Activated naive CD4-positive, alpha-beta T cell treated with anti-CD3 and anti-CD28 coated beads for 36 hours (primary cell): ENCODE measurements at regions not wholly inside any gene's neighbourhood (a gene's known extent, or its start where the extent isn't known, plus 50 kb on each side); places are given as distances from the start of the nearest gene placed in this dataset.
"Not testable (repeated sequence)": the region's sequence is repeated elsewhere in the genome, so short reads cannot be mapped to it uniquely, and the experiment has no call there.

Experiments
- CTCF ChIA-PET: fragments of 350-600 bp; sonication (Branson Sonifier 250); formaldehyde crosslinking; loops from one replicate; lab custom pipeline; 2021; ENCODE audit warnings: antibody characterized with exemption; lab: Charles Lee
- DNase-seq: peaks from one replicate; pipeline ENCODE4 v3.0.0-alpha.2; 2020
- H3K27ac Mint-ChIP-seq: one replicate; pipeline ENCODE4 v1.8.0; 2021; ENCODE audit warnings: mild to moderate bottlenecking, mixed read lengths
- H3K27me3 Mint-ChIP-seq: one replicate; pipeline ENCODE4 v1.8.0; 2021; ENCODE audit warnings: low read depth, mixed read lengths
- H3K36me3 Mint-ChIP-seq: one replicate; pipeline ENCODE4 v1.8.0; 2021; ENCODE audit warnings: low read depth, mixed read lengths
- H3K4me1 Mint-ChIP-seq: one replicate; pipeline ENCODE4 v1.8.0; 2021; ENCODE audit warnings: low read depth, mixed read lengths
- H3K4me3 Mint-ChIP-seq: one replicate; pipeline ENCODE4 v1.8.0; 2021; ENCODE audit warnings: mild to moderate bottlenecking, moderate library complexity, mixed read lengths
- H3K9me3 Mint-ChIP-seq: one replicate; pipeline ENCODE4 v1.8.0; 2021; ENCODE audit warnings: mixed read lengths
- intact Hi-C: fragments of 100-400 bp; cut with micrococcal nuclease; formaldehyde crosslinking; loops from one replicate; pipeline ENCODE4 v1.15.1; 2023

DNA sequence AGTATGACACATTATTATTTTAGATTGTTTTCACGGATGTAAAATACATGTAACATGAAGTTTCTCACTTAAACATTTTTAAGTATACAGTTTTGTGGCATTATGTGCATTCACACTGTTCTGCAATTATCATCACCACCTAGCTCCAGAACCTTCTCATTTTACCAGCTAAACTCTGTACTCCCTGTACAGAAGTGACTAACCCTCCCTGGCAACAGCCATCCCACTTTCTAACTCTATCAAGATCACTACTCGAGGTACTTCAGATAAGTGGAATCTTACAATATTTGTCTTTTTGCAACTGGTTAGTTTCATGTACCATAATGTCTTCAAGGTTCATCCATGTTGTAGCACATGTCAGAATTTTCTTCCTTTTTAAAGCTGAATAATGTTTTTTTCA is 116.3 kb upstream of the IGF1R start:
- Mint-ChIP-seq H3K27me3 (peaks cover 16% of the 10 kb centered on the region), H3K36me3 (no peaks in the 10 kb centered on the region), H3K4me3 (no peak overlapping the region), H3K27ac (no peak overlapping the region), H3K4me1 (no peaks in the 10 kb centered on the region), H3K9me3 (no peaks in the 10 kb centered on the region)
- no peak for DNase-seq
- CTCF ChIA-PET = interaction anchor here (3.3 kb wide), 1 partner anchor 13 kb away, joined by 10 read pairs; no protein-coding TSS in a partner anchor
- intact Hi-C loops = no loop called here

DNA sequence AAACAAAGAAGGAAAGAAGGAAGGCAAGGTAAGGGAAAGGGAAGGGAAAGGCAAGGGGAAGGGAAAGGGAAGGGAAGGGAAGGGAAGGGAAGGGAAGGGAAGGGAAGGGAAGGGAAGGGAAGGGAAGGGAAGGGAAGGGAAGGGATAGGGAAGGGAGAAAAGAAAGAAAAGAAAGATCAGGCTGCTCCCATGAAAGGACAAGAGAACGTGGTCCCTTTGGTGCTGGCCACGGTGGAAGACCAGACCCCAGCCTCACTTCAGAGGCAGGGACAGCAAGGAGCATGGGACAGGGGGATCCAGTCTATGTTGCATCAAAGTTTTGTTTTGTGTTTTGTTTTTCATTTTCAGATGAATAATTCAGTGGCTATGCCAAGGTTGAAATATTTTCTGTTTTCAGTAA is 111.4 kb upstream of the IGF1R start:
- Mint-ChIP-seq H3K4me3 (no peak overlapping the region), H3K4me1 (no peaks in the 10 kb centered on the region), H3K9me3 (no peaks in the 10 kb centered on the region), H3K27ac (no peak overlapping the region), H3K27me3 (peaks cover 7% of the 10 kb centered on the region), H3K36me3 (no peaks in the 10 kb centered on the region)
- no peak for DNase-seq
- intact Hi-C loops = no loop called here
- CTCF ChIA-PET = no interaction called here

DNA sequence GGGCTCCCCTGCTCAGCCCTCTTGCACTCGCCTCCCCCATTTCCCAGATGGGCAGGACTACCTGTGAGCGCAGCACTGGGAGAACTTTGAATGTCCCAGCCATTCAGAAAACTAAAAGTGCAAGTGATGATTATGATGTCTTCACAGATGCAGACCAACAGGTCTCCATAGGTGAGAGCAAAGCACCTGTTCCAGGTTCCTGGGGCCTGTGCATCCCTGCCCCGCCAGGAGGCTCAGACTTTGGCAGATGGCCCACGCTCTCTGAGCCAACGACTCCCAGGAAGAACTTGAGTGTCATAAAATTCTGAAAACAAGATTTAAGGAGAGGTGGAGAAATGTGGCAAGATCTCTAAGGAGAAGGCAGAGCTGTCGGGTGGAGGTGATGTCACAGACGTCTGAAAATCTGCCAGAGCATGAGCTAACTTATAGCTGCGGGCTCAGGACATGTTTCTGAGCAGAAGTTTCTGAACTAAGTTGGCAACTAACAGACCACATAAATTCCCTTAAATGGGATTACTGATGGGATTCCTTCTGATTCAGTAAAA is 110.8 kb upstream of the IGF1R start:
- H3K36me3 Mint-ChIP-seq = no peaks in the 10 kb centered on the region
- intact Hi-C loops = no loop called here
- H3K27me3 Mint-ChIP-seq = peaks cover 5% of the 10 kb centered on the region
- no peak overlapping the region for H3K4me3 Mint-ChIP-seq
- no peaks in the 10 kb centered on the region for H3K4me1 Mint-ChIP-seq
- no peak overlapping the region for H3K27ac Mint-ChIP-seq
- DNase-seq = no peak
- H3K9me3 Mint-ChIP-seq = no peaks in the 10 kb centered on the region
- CTCF ChIA-PET = no interaction called here

DNA sequence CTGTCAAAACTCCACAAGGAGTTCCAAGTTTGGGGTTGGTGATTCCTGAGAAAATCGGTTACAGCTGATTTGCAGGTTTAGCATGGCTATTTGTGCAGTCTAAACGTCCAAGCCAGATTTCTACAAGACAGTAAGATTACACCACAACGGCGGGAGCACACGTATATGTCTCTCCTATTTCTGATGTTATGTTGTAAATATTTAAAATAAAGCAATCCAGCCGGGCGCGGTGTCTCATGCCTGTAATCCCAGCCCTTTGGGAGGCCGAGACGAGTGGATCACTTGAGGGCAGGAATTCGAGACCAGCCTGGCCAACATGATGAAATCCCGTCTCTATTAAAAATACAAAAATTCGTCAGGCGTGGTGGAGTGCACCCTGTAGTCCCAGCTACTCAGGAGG is 106.8 kb upstream of the IGF1R start:
- intact Hi-C loops = no loop called here
- Mint-ChIP-seq H3K4me3 (no peak overlapping the region), H3K27ac (no peak overlapping the region), H3K4me1 (no peaks in the 10 kb centered on the region), H3K36me3 (no peaks in the 10 kb centered on the region), H3K27me3 (peaks cover 9% of the 10 kb centered on the region), H3K9me3 (no peaks in the 10 kb centered on the region)
- DNase-seq = no peak
- CTCF ChIA-PET = no interaction called here

DNA sequence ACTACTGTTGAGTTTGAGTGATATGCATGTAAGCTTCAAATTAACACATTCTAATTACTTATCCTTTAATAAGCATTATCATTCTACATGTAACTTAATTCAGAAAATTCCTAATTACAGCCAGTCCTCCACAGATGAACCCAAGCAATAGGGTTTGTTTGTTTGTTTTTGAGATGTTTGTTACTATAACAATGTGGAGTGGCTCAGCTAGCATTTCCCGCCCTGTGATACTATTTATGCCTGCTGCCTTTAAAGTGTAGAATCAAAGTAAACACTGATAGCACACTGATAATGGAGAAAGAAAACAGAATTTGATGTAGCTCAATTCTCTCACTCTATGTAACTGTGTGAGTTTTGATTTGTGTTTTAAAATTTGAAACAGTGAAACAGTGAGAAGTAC is 105.1 kb upstream of the IGF1R start:
- no peak overlapping the region for H3K4me3 Mint-ChIP-seq
- H3K4me1 Mint-ChIP-seq = peaks cover 7% of the 10 kb centered on the region
- peaks cover 22% of the 10 kb centered on the region for H3K27me3 Mint-ChIP-seq
- H3K9me3 Mint-ChIP-seq = no peaks in the 10 kb centered on the region
- CTCF ChIA-PET = interaction anchor here (0.8 kb wide), 1 partner anchor 98 kb away, joined by 3 read pairs; no protein-coding TSS in a partner anchor
- DNase-seq = no peak
- no peak overlapping the region for H3K27ac Mint-ChIP-seq
- H3K36me3 Mint-ChIP-seq = no peaks in the 10 kb centered on the region
- intact Hi-C loops = no loop called here

DNA sequence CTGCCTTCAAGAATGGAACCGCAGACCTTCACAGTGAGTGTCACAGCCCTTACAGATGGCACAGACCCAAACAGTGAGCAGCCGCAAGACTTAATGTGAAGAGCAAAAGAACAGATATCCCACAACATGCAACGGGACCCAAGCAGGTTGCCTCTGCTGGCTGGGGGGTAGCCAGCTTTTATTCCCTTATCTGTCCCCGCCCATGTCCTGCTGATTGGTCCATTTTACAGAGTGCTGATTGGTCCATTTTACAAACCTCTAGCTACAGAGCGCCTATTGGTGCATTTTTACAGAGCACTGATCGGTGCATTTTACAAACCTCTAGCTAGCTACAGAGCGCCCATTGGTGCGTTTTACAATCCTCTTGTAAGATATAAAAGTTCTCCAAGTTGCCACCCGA is 102.0 kb upstream of the IGF1R start:
- H3K27ac Mint-ChIP-seq = no peak overlapping the region
- H3K4me1 Mint-ChIP-seq = peaks cover 16% of the 10 kb centered on the region
- H3K9me3 Mint-ChIP-seq = peaks cover 3% of the 10 kb centered on the region
- DNase-seq = no peak
- H3K4me3 Mint-ChIP-seq = no peak overlapping the region
- H3K27me3 Mint-ChIP-seq = peaks cover 28% of the 10 kb centered on the region
- H3K36me3 Mint-ChIP-seq = no peaks in the 10 kb centered on the region
- CTCF ChIA-PET = interaction anchor here (0.7 to 1.7 kb wide), 2 partner anchors 26 to 41 kb away, joined by 3 to 7 read pairs; no protein-coding TSS in a partner anchor
- intact Hi-C loops = no loop called here

DNA sequence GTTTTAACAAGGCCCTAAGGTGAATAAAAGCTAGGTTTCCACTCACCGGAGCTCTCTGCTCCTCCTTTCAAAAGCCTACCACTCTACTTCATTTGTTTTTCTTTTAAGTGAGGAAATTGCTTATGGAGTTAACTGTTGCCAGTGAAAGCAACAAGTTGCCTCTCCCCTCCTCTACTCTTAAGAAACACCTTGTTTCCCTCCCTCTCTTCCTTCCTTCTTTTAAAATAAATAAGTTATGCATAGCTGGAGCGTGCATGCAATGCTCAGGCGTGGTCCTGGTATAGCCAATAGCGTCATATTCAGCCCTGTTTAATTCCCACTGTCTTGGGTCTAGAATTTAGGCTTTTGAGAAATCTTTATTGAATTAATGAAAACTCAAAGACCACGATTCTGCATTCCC is 101.1 kb upstream of the IGF1R start:
- peaks cover 28% of the 10 kb centered on the region for H3K27me3 Mint-ChIP-seq
- CTCF ChIA-PET = interaction anchor here (1.7 kb wide), 1 partner anchor 27 kb away, joined by 7 read pairs; no protein-coding TSS in a partner anchor
- H3K27ac Mint-ChIP-seq = no peak overlapping the region
- H3K4me3 Mint-ChIP-seq = peak overlapping the region; percentile 90
- no peaks in the 10 kb centered on the region for H3K36me3 Mint-ChIP-seq
- peaks cover 16% of the 10 kb centered on the region for H3K4me1 Mint-ChIP-seq
- intact Hi-C loops = no loop called here
- H3K9me3 Mint-ChIP-seq = peaks cover 3% of the 10 kb centered on the region
- DNase-seq = no peak

DNA sequence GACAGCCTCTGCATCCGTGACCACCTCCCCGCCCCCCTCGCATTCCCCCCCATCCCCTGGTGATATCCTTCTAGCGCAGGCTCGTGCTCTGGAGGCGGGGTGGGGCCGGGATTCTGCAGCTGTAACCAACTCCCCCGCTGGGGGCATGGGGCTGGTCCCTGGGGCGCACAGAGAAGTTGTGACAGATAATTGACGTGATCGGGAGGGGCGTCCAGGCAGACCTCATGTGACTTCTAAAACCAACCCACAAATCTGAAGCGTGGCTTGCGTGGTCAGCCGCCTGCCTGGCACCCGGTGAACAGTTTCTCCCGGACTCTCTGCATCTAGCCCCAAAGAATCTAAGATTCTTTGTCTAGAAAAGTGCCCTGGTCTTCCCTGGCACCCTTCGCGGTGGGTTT is 100.6 kb upstream of the IGF1R start:
- H3K4me3 Mint-ChIP-seq = peak overlapping the region; percentile 90
- H3K4me1 Mint-ChIP-seq = peaks cover 16% of the 10 kb centered on the region
- no peak for DNase-seq
- intact Hi-C loops = loop anchor here (1.0 to 2.0 kb wide), 3 partner anchors 29 to 100 kb away; no protein-coding TSS in a partner anchor
- peak overlapping the region; percentile 83 for H3K27ac Mint-ChIP-seq
- peaks cover 3% of the 10 kb centered on the region for H3K9me3 Mint-ChIP-seq
- CTCF ChIA-PET = interaction anchor here (0.6 to 1.7 kb wide), 4 partner anchors 24 to 99 kb away, joined by 3 to 7 read pairs (median 4); no protein-coding TSS in a partner anchor
- peaks cover 28% of the 10 kb centered on the region for H3K27me3 Mint-ChIP-seq
- no peaks in the 10 kb centered on the region for H3K36me3 Mint-ChIP-seq

DNA sequence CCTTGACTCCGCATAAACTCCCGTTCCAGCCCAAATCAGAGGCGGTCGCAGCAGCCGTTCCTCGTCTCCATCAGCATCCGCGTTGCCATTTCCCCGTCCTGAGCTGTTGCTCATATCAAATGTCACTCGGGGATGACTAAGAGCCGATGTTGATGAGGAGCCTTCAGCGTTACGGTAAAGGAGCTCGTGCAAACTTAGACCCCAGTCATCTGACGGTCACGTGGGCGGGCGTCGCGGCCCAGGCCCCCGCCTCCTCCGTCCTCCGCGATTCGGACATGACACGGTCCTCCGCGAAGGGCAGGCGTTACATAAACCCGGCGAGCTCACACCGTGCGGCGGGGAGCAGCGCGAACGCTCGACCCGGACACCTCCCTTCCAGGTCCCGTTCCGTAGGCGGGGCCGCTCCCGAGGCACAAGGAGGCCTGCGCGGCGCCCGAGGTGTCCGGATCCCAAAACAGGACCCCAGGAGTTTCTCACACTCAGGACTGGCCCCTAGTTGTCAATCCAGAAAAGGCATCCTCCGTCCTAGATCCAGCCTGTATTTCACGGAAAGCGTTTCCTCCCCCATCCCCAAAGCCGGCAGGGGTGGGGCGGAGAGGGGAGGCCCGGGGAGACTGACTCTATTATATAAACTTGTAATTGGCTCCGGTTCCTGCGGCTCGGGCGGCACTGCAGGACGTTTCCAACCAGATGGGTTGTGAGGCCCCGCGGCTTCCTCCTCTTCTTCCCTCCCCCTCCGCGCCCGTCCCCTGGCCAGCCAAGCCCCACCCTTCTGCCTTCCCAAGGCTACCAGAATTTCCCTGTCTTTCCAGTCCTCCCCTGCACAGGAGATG is 100.0 kb upstream of the IGF1R start:
- CTCF ChIA-PET = interaction anchor here (0.6 to 1.7 kb wide), 5 partner anchors 24 to 99 kb away, joined by 3 to 7 read pairs (median 3); no protein-coding TSS in a partner anchor
- DNase-seq = peak; percentile 83
- H3K4me3 Mint-ChIP-seq = peak overlapping the region; percentile 90
- intact Hi-C loops = loop anchor here (1.0 to 2.0 kb wide), 3 partner anchors 30 to 99 kb away; no protein-coding TSS in a partner anchor
- H3K4me1 Mint-ChIP-seq = peaks cover 16% of the 10 kb centered on the region
- peak overlapping the region; percentile 83 for H3K27ac Mint-ChIP-seq
- no peaks in the 10 kb centered on the region for H3K36me3 Mint-ChIP-seq
- H3K9me3 Mint-ChIP-seq = peaks cover 3% of the 10 kb centered on the region
- peaks cover 28% of the 10 kb centered on the region for H3K27me3 Mint-ChIP-seq

DNA sequence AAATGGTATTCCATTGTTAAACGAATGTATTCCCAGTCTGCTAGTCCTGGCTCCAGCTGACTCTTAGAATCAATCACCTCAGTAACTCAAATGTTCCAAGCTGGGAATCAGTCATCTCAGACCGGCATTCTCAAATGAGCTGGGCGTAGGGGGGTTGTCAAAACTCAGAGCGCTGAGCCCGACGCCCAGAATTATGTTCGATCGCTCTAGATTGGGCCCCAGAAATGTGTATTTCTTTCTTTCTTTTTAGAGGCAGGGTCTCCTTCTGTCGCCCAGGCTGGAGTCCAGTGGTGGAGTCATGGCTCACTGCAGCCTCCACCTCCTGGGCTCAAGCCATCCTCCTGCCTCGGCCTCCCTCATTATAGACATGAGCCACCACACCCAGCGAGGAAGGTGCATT is 99.3 kb upstream of the IGF1R start:
- CTCF ChIA-PET = interaction anchor here (1.3 kb wide), 1 partner anchor 27 kb away, joined by 3 read pairs; no protein-coding TSS in a partner anchor
- DNase-seq = no peak
- Mint-ChIP-seq H3K4me3 (peak overlapping the region; percentile 90), H3K4me1 (peaks cover 16% of the 10 kb centered on the region), H3K9me3 (peaks cover 3% of the 10 kb centered on the region), H3K27me3 (peaks cover 28% of the 10 kb centered on the region), H3K27ac (no peak overlapping the region), H3K36me3 (no peaks in the 10 kb centered on the region)
- intact Hi-C loops = loop anchor here (2.0 kb wide), 1 partner anchor 30 kb away; no protein-coding TSS in a partner anchor

DNA sequence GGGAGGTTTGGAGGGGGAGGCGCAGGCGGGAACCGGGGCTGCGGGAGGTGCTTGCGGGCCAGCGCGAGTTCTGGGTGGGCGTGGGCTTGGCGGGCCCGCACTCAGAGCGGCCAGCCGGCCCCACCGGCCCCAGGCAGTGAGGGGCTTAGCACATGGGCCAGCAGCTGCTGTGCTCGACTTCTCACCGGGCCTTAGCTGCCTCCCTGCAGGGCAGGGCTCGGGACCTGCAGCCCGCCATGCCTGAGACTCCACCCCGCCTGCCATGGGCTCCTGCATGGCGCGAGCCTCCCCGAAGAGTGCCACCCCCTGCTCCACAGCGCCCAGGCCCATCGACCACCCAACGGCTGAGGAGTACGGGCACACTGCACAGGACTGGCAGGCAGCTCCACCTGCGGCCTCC is 98.6 kb upstream of the IGF1R start:
- Mint-ChIP-seq H3K27ac (no peak overlapping the region), H3K4me3 (no peak overlapping the region), H3K4me1 (peaks cover 16% of the 10 kb centered on the region), H3K9me3 (peaks cover 3% of the 10 kb centered on the region), H3K27me3 (peaks cover 28% of the 10 kb centered on the region), H3K36me3 (no peaks in the 10 kb centered on the region)
- CTCF ChIA-PET = interaction anchor here (1.6 kb wide), 1 partner anchor 97 kb away, joined by 3 read pairs; no protein-coding TSS in a partner anchor
- intact Hi-C loops = loop anchor here (2.0 kb wide), 1 partner anchor 31 kb away; no protein-coding TSS in a partner anchor
- DNase-seq = no peak

DNA sequence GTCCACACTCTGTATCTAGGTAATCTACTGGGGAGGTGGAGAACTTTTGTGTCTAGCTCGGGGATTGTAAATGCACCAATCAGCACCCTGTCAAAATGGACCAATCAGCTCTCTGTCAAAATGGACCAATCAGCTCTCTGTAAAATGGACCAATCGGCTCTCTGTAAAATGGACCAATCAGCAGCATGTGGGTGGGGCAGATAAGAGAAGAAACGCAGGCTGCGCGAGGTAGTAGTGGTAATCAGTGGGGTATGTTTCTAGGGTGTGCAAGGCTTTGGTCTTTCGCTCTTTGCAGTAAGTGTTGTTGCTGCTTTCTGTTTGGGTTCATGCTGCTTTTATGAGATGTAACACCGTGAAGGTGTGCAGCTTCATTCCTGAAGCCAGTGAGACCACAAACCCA is 98.0 kb upstream of the IGF1R start:
- H3K9me3 Mint-ChIP-seq, H3K36me3 Mint-ChIP-seq, intact Hi-C loops, H3K27ac Mint-ChIP-seq, H3K4me3 Mint-ChIP-seq, DNase-seq: not testable (repeated sequence)
- CTCF ChIA-PET = interaction anchor here (1.6 kb wide), 1 partner anchor 96 kb away, joined by 3 read pairs; no protein-coding TSS in a partner anchor
- H3K4me1 Mint-ChIP-seq = peaks cover 16% of the 10 kb centered on the region
- H3K27me3 Mint-ChIP-seq = peaks cover 26% of the 10 kb centered on the region
